ENCODE measurements at regions not wholly inside any gene's neighbourhood (a gene's known extent, or its start where the extent isn't known, plus 50 kb on each side); places are given as distances from the start of the nearest gene placed in this dataset.
A peak's percentile ranks its signal among the peaks of the same experiment; 100 is the strongest.

- DNase-seq: no peak
These were observed 971.7 kb downstream of the CDH11 start for GRCh38 chr16:64150193-64150592.

GRCh38 chr16:64149756-64150155 lies 972.1 kb downstream of the CDH11 start:
- no peak for DNase-seq

- DNase-seq: no peak
These were observed 973.5 kb downstream of the CDH11 start for GRCh38 chr16:64148356-64148755.

GRCh38 chr16:64147941-64148340 lies 973.9 kb downstream of the CDH11 start:
- no peak for DNase-seq

GRCh38 chr16:64144617-64145016 lies 977.2 kb downstream of the CDH11 start:
- DNase-seq: no peak

- DNase-seq: no peak
These were observed 983.2 kb downstream of the CDH11 start for GRCh38 chr16:64138621-64139020.

GRCh38 chr16:64138006-64138405 lies 983.9 kb downstream of the CDH11 start:
- DNase-seq: no peak

- no peak for DNase-seq
These were observed 985.1 kb downstream of the CDH11 start for GRCh38 chr16:64136743-64137142.

- DNase-seq: no peak
These were observed 985.5 kb downstream of the CDH11 start for GRCh38 chr16:64136314-64136713.

- no peak for DNase-seq
These were observed 988.5 kb downstream of the CDH11 start for GRCh38 chr16:64133366-64133765.

- DNase-seq: no peak
These were observed 989.0 kb downstream of the CDH11 start for GRCh38 chr16:64132759-64133361.

GRCh38 chr16:64132190-64132589 lies 989.7 kb downstream of the CDH11 start:
- no peak for DNase-seq

GRCh38 chr16:64131423-64131822 lies 990.4 kb downstream of the CDH11 start:
- no peak for DNase-seq

GRCh38 chr16:64130140-64130539 lies 991.7 kb downstream of the CDH11 start:
- no peak for DNase-seq

GRCh38 chr16:64122177-64122576 lies 999.7 kb downstream of the CDH11 start:
- no peak for DNase-seq

- no peak for DNase-seq
These were observed 1000.4 kb downstream of the CDH11 start for GRCh38 chr16:64121473-64121872.

GRCh38 chr16:64116151-64116550 lies 1005.7 kb downstream of the CDH11 start:
- DNase-seq: no peak

- DNase-seq: no peak
These were observed 1012.6 kb downstream of the CDH11 start for GRCh38 chr16:64109241-64109640.

- DNase-seq: no peak
These were observed 1019.2 kb downstream of the CDH11 start for GRCh38 chr16:64102654-64103053.

GRCh38 chr16:64098451-64098850 lies 1023.4 kb downstream of the CDH11 start:
- DNase-seq: no peak

GRCh38 chr16:64096689-64097088 lies 1025.2 kb downstream of the CDH11 start:
- DNase-seq: no peak

GRCh38 chr16:64094992-64095634 lies 1026.8 kb downstream of the CDH11 start:
- peak in 1 of 3 donors; percentile 14 for DNase-seq

GRCh38 chr16:64094181-64094965 lies 1027.5 kb downstream of the CDH11 start:
- no peak for DNase-seq

- DNase-seq: no peak
These were observed 1029.6 kb downstream of the CDH11 start for GRCh38 chr16:64092271-64092670.

Measured in suppressor macrophage treated with lipopolysaccharide for 1 hour (primary cell).